ENCODE measurements at regions not wholly inside any gene's neighbourhood (a gene's known extent, or its start where the extent isn't known, plus 50 kb on each side); places are given as distances from the start of the nearest gene placed in this dataset.

DNA sequence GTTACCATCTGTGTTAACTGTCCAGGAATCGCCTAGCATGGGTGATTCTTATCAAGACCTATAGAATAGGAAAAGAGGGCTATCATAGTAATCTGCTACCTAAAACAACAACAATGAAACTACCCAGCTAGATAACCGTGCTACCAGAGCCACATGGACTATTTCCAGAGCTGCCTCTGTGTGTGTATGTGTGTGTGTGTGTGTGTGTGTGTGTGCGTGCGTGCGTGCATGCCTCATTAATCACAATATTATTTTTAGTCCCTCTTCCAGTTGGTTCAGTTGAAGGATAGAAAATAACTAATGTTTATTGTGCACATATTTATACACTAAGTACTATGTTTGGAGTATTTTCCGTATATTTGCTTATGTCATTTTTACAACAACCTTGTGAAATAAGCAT is 201.1 kb downstream of the SP3 start:
- no peak for DNase-seq (ENCODE audit: low read depth in 2 of 2)

- DNase-seq (ENCODE audit: low read depth in 2 of 2): no peak
These were observed 198.5 kb downstream of the SP3 start for GRCh38 chr2:173766537-173767289.

DNA sequence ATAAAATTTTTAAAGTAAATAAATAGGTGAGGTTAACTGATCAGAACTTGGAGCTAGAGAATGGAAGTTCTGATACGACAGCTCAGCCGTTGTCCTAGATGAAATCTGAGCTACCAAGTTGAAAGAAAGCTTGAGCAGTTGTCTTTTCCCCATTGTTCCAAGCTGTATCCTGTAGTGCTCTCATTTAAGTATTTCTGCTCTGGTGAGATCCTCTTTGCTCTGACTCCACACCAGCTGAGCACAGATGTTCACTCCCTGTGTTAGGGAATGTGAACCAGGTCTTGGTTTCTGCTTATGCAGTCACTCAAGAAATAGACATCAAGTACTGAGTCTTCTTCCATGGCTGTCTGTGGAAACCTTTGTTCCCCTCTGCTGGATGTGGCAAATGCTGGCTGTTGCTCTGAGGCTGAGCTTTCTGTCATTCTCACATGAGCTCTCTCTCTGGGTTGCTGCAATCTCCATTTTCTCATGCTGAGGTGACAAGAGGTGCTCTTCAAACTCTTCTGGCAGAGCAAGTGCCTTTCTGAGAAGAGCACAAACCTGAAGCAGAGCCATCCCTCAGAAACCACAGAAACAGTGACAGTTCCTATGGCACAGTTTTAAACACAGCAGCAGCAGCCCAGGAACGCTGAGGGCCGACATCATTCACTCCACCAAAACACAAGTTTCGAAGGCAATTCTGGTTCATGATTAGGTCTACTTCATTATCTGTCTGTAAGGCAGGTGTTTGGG is 194.1 kb downstream of the SP3 start:
- no peak for DNase-seq (ENCODE audit: low read depth in 2 of 2)

- DNase-seq (ENCODE audit: low read depth in 2 of 2): no peak
These were observed 193.0 kb downstream of the SP3 start for GRCh38 chr2:173772205-173772604.

DNA sequence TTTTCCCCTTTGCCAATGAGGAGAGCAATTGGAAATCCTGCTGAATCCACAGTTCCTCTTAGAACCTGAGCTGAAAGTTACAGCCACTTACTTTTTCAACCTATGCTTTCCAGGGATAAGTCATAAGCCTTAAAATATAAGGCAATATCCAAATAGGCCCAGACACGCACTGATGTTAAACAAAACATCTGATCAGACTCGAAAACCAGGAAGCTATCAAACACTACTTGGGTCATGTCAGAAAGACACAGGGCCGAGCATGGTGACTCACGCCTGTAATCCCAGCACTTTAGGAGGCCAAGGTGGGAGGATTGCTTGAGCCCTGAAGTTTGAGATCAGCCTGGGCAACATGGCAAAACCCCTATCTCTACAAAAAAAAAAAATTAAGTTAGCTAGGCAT is 192.1 kb downstream of the SP3 start:
- DNase-seq (ENCODE audit: low read depth in 2 of 2): no peak

DNA sequence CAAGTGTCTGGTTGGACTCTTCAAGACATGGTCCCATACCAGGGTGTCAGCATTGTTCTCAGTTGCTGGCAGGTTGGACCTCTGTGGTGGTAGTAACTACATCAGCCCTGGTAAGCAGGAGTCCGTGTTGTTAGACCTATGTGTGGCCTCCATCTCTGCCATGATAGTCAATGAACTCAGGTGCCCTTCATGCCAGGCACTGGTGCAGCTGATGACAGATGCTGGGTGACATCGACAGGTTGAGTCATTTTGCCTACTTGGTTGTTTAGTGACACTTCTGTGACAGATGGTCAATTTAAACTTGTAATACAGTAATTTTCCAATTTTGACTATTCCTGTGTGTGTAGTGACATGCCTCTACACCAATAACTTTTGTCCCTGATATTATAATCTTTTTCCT is 189.7 kb downstream of the SP3 start:
- no peak for DNase-seq (ENCODE audit: low read depth in 2 of 2)

- DNase-seq (ENCODE audit: low read depth in 2 of 2): no peak
These were observed 182.5 kb downstream of the SP3 start for GRCh38 chr2:173782681-173783080.

- DNase-seq (ENCODE audit: low read depth in 2 of 2): no peak
These were observed 181.8 kb downstream of the SP3 start for GRCh38 chr2:173783382-173783781.

DNA sequence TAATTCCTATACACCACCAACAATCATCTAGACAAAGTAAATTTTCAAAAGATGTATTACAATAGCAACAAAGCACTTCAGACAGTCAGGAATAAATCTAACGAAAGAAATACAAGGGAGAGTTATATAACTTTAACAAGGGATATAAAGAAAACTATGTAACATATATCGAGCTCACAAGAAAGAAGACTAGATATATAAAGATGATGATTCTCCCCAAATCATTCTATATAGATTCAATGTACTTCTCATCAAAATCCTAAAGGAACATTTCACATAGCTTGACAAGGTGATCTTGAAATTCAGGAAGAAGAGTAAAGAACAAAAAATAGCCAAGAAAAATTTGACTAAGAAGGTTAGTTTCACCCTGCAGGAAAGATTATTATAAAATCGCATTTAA is 179.4 kb downstream of the SP3 start:
- DNase-seq (ENCODE audit: low read depth in 2 of 2): no peak

DNA sequence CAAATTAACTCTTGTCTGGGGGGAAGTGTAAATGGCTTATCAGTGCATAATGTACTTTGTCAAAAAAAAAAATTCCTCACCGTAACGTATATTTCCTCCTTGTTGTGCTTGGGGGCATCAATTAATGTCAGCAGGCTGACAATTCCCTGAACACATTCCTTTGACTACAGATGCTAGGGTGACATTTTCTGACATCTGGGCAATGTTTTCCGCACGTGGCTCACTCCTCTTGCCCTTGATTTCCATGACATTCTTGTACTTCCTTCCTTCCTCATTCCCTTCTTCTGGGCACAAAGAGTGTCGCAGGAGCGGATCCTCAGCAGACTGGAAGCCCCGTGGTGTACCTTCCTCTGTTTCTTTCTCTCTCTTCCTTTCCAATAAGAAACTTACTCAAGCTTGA is 173.7 kb downstream of the SP3 start:
- DNase-seq (ENCODE audit: low read depth in 2 of 2): no peak

- no peak for DNase-seq (ENCODE audit: low read depth in 2 of 2)
These were observed 173.0 kb downstream of the SP3 start for GRCh38 chr2:173792166-173792565.

GRCh38 chr2:173792741-173793140 is 172.4 kb downstream of the SP3 start:
- no peak for DNase-seq (ENCODE audit: low read depth in 2 of 2)

DNA sequence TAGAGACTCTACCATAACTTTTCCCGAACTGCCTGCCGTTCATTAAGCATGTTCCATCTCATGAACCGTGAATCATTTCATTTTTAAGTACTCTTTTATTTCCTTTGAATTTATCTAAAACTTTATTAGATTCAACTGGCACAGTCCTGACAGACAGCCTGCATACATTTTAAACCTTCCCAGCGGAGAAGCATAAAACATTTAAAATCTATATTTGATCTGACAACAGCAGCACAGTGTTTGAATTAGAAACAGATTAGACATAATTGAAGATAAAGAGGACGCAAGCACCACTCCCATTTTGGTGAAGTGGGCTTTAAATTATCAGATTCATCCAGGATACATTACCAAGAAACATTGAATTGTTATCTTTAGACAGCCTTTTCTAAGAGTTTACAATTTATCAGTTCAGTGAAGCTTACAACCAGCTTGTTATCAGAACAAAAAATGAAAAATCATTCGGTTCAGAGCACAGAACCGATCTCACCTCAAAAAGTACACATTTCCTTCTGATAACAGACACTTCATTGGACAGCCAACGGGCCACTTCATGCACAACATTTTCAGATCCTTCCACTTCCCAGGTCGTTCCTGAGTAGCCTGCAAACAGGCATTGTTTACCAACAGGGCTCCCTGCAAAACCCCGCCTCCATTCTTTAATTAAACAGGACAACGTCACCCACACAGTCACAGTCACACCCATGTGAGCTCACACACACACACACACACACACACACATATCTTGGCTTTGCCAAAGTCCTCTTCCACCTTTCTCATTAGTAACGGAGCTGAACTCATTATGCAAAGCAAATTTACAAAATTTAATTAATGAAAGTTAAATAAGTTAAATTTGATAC is 171.2 kb downstream of the SP3 start:
- no peak for DNase-seq (ENCODE audit: low read depth in 2 of 2)

DNA sequence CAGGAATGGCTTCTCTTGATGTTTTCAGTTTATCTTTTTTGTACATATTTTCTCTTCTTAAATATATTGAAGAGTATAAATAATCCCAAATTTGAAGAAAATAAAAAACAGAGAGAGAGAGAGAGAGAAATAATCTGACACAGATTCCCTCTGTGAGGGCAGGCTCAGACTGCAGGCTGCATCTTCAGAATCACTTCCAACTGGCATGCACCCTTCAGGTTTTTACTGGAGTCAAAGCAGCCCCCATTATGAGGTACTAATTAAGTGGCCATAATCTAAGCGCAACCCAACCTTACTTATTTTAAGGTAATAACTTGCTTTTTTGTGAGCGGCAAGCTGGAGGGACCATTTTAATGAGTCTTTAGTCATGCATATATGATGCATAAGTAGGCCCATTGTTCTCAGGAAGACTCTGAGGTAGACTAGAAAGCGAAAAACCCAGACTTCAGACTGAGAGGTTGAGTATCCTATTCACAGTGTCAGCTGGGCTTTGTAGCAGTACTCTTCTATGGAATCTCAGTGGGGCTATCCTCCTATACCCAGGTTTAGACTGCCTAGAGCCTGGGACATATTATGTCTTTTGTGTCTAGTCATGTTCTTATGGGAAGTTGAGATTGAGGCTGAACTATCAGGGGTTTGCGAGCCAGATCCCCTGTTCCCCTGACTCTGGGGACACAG is 167.4 kb downstream of the SP3 start:
- DNase-seq (ENCODE audit: low read depth in 2 of 2): no peak

DNA sequence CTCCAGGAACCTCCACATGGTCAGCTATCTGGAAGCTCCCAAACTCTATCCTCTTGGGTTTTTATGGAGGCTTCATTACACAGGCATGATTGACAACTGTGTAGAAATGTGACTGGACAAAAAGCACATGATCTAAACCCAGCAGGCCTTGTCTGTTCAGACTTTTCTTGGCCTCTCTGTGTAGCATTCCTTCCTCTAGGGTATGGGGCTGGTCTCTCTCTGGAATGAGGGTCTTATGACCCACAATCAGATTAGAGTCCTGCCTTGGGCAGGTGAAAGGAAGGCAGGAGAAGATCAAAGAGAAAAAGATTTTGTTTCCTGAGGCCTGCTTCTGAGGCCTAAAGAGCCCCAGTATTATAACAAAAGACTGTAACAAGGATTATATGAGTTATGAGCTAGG is 162.7 kb downstream of the SP3 start:
- DNase-seq (ENCODE audit: low read depth in 2 of 2): no peak

DNA sequence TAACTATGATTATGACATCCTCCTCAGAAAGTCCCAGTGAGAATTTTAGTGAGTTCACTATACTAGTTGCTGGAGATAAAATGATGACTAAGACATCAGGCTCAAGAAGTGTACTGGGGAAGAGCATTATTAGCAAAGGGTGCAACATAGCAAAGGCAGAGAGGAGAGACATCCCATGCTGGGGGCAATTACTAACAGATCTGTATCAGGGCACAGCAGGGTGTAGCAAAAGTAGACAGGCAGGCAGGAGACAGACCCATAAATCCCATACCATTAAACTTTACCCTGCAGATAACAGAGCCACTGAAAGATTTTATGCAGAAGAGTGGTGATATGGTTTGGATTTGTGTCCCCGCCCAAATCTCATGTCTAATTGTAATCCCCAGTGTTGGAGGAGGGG is 161.7 kb downstream of the SP3 start:
- DNase-seq (ENCODE audit: low read depth in 2 of 2): no peak

- no peak for DNase-seq (ENCODE audit: low read depth in 2 of 2)
These were observed 158.4 kb downstream of the SP3 start for GRCh38 chr2:173806761-173807160.

- no peak for DNase-seq (ENCODE audit: low read depth in 2 of 2)
These were observed 156.5 kb downstream of the SP3 start for GRCh38 chr2:173808718-173809117.

DNA sequence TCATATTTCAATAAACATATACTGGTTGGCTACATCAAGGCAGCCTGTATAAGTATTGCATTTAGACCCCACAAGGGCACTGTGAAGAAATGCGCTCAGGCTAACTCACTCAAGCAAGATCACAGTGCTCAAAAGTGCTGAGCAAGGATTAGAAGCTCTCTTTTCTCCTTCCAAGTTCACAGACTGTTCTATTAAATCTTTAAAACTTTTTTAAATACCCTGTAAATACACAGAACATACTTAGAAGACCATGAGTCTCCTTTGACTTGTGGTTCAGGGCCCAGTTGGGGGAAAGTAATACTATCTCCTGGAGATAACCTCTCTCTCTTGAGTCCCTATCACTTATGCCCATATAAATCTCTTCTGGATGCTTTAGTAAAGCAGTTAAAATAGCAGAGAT is 152.9 kb downstream of the SP3 start:
- DNase-seq (ENCODE audit: low read depth in 2 of 2): no peak

DNA sequence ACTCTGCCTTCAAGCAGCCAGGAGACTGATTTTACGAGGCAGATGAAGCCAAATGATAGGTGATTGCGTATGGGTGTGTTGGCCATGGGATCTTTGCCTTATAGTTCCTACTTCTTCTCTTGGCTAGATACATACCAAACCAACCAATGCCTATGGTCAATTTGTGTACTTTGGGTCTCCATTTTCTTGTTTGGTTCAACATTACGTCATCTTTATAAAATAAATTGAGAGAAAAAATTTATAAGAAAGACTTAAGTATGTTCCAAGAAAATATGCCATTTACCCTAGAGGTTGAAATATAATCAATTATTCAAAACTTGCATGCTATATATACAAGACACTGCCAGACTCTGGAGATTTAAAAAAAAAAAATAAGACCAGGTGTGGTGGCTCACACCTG is 150.9 kb downstream of the SP3 start:
- no peak for DNase-seq (ENCODE audit: low read depth in 2 of 2)

DNA sequence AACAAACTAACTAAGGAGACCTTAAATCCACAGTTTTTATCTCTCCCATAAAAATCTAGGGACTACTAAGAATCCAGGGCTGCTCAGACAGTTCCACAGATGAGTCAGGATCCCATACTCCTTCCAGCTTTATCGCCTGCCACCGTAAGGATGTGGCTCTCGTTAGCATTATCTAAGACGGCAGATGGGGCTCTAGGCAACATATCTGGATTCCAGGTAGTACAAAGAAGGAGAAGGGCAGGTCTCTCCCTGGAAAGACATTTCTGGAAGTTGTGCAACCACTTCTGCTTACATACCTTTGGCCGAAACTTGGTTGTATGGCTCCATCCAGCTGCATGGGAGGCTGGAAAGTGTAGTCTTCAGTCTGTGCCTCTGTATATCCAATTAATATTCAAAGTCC is 149.4 kb downstream of the SP3 start:
- no peak for DNase-seq (ENCODE audit: low read depth in 2 of 2)

DNA sequence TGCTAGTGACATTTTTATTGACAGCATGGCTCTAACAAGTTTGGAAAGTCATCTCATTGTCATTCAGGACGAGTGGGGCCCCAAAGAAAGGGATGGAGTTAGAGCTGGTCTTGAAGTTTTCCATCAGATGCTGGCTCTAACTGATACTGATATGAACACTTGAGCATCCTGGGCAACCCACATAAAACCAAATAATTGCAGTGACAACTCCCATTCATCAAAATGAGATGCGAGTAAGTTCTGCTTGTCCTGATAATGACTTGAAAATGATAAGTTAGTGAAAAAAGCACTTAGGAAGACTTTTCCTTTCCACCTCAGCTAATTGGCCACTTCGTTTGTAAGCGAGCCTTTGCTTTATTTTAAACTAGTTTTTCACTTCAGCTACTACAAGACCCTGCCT is 147.6 kb downstream of the SP3 start:
- DNase-seq (ENCODE audit: low read depth in 2 of 2): no peak

Measured in stimulated activated CD4-positive, alpha-beta T cell treated with anti-CD3 and anti-CD28 coated beads, Interleukin-1b, Interleukin-23, amount 100 ng/mL, for 1 hour (primary cell).